DND-41 (cell line): ENCODE measurements at regions not wholly inside any gene's neighbourhood (a gene's known extent, or its start where the extent isn't known, plus 50 kb on each side); places are given as distances from the start of the nearest gene placed in this dataset.

ENCODE experiments used
- ATAC-seq: fragments of 200-7000 bp; cut with Tn5 transposase; 3 replicates; pipeline ENCODE4 v1.9.1; 2021; ENCODE audit warnings: low read depth; ENCODE audit not compliant: insufficient read depth
- DNase-seq: peaks from one replicate; pipeline ENCODE4 v3.0.0-alpha.2; 2020
- H2AFZ ChIP-seq: 2 replicates; pipeline ENCODE4 v1.6.0; 2012; ENCODE audit warnings: low read depth, low read length
- H3K27ac ChIP-seq: 2 replicates; pipeline ENCODE4 v1.5.1; 2012; ENCODE audit warnings: low read length, inconsistent platforms
- H3K27me3 ChIP-seq: fragments of 200-600 bp; sonication (generic); 2 replicates; pipeline ENCODE4 v1.6.0; 2012; ENCODE audit warnings: low read length, mild to moderate bottlenecking, inconsistent platforms; ENCODE audit not compliant: insufficient read depth, poor library complexity
- H3K36me3 ChIP-seq: 2 replicates; pipeline ENCODE4 v1.5.1; 2012; ENCODE audit warnings: low read length, inconsistent platforms; ENCODE audit not compliant: insufficient read depth
- H3K4me1 ChIP-seq: 2 replicates; pipeline ENCODE4 v1.5.1; 2012; ENCODE audit warnings: mild to moderate bottlenecking, low read length; ENCODE audit not compliant: insufficient read depth
- H3K4me2 ChIP-seq: 2 replicates; pipeline ENCODE4 v1.6.0; 2012; ENCODE audit warnings: mild to moderate bottlenecking, moderate library complexity, low read length, inconsistent platforms; ENCODE audit not compliant: insufficient read depth
- H3K4me3 ChIP-seq, 2 experiments: fragments of 200-600 bp in 1 of 2; shearing (Covaris generic) in 1 of 2; 2 replicates each; pipeline ENCODE4 v1.5.1; 2012 to 2016; ENCODE audit warnings: inconsistent platforms in 2 of 2, low read length in 2 of 2, mild to moderate bottlenecking in 2 of 2, low read depth in 1 of 2, moderate library complexity in 1 of 2
- H3K79me2 ChIP-seq: 2 replicates; pipeline ENCODE4 v1.6.0; 2012; ENCODE audit warnings: low read length, inconsistent platforms; ENCODE audit not compliant: insufficient read depth
- H3K9ac ChIP-seq: 2 replicates; pipeline ENCODE4 v1.6.0; 2012; ENCODE audit warnings: low read depth, mild to moderate bottlenecking, inconsistent platforms, low read length, moderate library complexity
- H3K9me3 ChIP-seq: 2 replicates; pipeline ENCODE4 v1.5.1; 2012; ENCODE audit warnings: low read length, moderate library complexity, mild to moderate bottlenecking, inconsistent platforms; ENCODE audit not compliant: insufficient read depth, severe bottlenecking
- H4K20me1 ChIP-seq: 2 replicates; pipeline ENCODE4 v1.6.0; 2012; ENCODE audit warnings: low read length; ENCODE audit not compliant: insufficient read depth
- CTCF ChIP-seq: IDR thresholded peaks from 2 replicates; pipeline ENCODE4 v1.5.1; 2012; ENCODE audit warnings: borderline replicate concordance, low read length, moderate library complexity, mild to moderate bottlenecking; ENCODE audit not compliant: poor library complexity, severe bottlenecking; ENCODE audit errors: extremely low read depth
- EZH2 ChIP-seq: IDR thresholded peaks from 3 replicates; pipeline ENCODE4 v1.6.1; 2012; ENCODE audit warnings: borderline replicate concordance, low read depth, mild to moderate bottlenecking, moderate library complexity, low read length, inconsistent platforms; ENCODE audit not compliant: severe bottlenecking

GRCh38 chr4:84237008-84237407, 262.1 kb downstream of the NKX6-1 start:
- H3K27me3 ChIP-seq: no peaks in the 10 kb centered on the region
- DNase-seq: no peak
- H3K4me3 ChIP-seq: no peak overlapping the region
- no peaks in the 10 kb centered on the region for H3K4me1 ChIP-seq
- H2AFZ ChIP-seq: no peak overlapping the region
- H3K9me3 ChIP-seq: no peaks in the 10 kb centered on the region
- H3K4me2 ChIP-seq: no peak overlapping the region
- H3K9ac ChIP-seq: no peak overlapping the region
- no peak for ATAC-seq
- TF ChIP-seq CTCF (no peak), EZH2 (no peak)
- no peaks in the 10 kb centered on the region for H4K20me1 ChIP-seq
- H3K27ac ChIP-seq: no peak overlapping the region
- H3K36me3 ChIP-seq: no peaks in the 10 kb centered on the region
- H3K79me2 ChIP-seq: no peaks in the 10 kb centered on the region

- Histone ChIP-seq H3K27ac (no peak overlapping the region), H2AFZ (no peak overlapping the region), H3K36me3 (no peaks in the 10 kb centered on the region), H3K9ac (no peak overlapping the region), H3K27me3 (no peaks in the 10 kb centered on the region), H3K4me3 (no peak overlapping the region), H3K4me1 (no peaks in the 10 kb centered on the region), H3K79me2 (no peaks in the 10 kb centered on the region), H4K20me1 (no peaks in the 10 kb centered on the region), H3K9me3 (no peaks in the 10 kb centered on the region), H3K4me2 (no peak overlapping the region)
- TF ChIP-seq EZH2 (no peak), CTCF (no peak)
- no peak for ATAC-seq
- DNase-seq: no peak
Observed at GRCh38 chr4:84235126-84235944, 263.8 kb downstream of the NKX6-1 start.

GRCh38 chr4:84232309-84233095, 266.6 kb downstream of the NKX6-1 start:
- Histone ChIP-seq H3K36me3 (no peaks in the 10 kb centered on the region), H3K9me3 (no peaks in the 10 kb centered on the region), H3K27ac (no peak overlapping the region), H3K4me2 (no peak overlapping the region), H3K79me2 (no peaks in the 10 kb centered on the region), H2AFZ (no peak overlapping the region), H3K27me3 (no peaks in the 10 kb centered on the region), H3K9ac (no peak overlapping the region), H3K4me3 (no peak overlapping the region), H4K20me1 (no peaks in the 10 kb centered on the region), H3K4me1 (no peaks in the 10 kb centered on the region)
- TF ChIP-seq CTCF (no peak), EZH2 (no peak)
- DNase-seq: no peak
- no peak for ATAC-seq
